ENCODE measurements at regions not wholly inside any gene's neighbourhood (a gene's known extent, or its start where the extent isn't known, plus 50 kb on each side); places are given as distances from the start of the nearest gene placed in this dataset.

DNA sequence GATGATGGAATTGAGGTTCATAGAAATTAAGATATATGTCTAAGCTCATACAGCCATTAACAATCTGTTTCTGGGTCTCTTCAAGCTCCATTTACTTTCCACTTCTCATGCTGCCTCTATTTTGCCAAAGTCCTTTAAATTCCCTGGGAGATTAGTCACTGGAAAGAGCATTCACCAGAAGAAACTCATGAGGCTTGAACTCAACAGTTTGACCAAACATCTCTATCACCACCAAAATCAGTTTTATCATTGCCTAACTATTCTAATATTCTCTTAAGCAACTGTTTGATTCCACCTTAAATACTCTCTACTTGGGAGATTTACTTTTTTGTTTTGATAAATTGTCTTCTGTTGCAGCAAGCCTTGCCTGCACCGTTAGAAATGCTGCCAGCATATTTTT is 881.3 kb downstream of the KCNA4 start:
- in situ Hi-C loops (cut with MboI; ENCODE audit: low sequenced_read_pairs, unreplicated experiment) = no loop called here
- no peak for DNase-seq (ENCODE audit: low spot score)
- TF ChIP-seq, protein P1, sequence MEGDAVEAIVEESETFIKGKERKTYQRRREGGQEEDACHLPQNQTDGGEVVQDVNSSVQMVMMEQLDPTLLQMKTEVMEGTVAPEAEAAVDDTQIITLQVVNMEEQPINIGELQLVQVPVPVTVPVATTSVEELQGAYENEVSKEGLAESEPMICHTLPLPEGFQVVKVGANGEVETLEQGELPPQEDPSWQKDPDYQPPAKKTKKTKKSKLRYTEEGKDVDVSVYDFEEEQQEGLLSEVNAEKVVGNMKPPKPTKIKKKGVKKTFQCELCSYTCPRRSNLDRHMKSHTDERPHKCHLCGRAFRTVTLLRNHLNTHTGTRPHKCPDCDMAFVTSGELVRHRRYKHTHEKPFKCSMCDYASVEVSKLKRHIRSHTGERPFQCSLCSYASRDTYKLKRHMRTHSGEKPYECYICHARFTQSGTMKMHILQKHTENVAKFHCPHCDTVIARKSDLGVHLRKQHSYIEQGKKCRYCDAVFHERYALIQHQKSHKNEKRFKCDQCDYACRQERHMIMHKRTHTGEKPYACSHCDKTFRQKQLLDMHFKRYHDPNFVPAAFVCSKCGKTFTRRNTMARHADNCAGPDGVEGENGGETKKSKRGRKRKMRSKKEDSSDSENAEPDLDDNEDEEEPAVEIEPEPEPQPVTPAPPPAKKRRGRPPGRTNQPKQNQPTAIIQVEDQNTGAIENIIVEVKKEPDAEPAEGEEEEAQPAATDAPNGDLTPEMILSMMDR (IDR thresholded peaks at IDR 0.05; ENCODE audit: borderline replicate concordance, control extremely low read depth, extremely low read depth, insufficient read depth, missing control alignments) = no peak

DNA sequence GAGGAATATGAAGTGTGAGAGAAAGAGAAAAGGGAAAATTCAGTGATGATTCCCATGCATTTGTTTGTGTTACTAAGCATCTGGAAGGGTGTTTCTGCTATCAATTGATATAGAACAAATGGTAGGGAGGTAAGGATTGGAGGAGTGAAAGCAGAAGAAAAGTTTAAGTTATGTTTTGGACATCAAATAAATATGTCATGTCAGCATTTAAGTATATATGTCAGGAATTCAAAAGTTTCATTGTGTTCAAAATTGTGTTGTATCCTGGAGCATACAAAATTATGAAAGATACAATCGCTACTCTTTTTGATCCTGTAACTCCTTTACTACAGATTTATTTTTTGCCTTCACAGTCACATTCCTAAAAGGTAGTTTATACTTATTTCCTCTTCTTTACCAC is 885.8 kb downstream of the KCNA4 start:
- in situ Hi-C loops (cut with MboI; ENCODE audit: low sequenced_read_pairs, unreplicated experiment) = no loop called here
- TF ChIP-seq, protein P1 (IDR thresholded peaks at IDR 0.05; ENCODE audit: borderline replicate concordance, control extremely low read depth, extremely low read depth, insufficient read depth, missing control alignments) = no peak
- no peak for DNase-seq (ENCODE audit: low spot score)

DNA sequence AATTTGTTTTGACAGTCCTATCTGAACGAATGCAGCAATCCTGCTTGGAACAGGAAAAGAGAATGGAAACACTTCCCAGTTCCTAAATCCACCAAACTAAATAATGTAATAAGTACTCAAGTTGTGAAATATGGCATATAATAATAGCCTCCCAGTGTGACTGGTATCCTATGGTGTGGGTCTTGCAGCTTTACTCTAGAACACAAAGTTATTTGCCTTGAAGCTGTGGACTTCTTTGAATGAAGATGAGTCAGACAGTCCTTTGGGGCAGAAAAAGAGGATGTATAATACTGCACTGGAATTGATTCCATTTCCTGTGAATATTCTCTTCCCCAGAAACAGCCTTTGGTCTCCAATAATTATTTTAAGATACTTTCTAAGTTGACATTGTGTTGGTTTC is 887.0 kb downstream of the KCNA4 start:
- TF ChIP-seq, protein P1 (IDR thresholded peaks at IDR 0.05; ENCODE audit: borderline replicate concordance, control extremely low read depth, extremely low read depth, insufficient read depth, missing control alignments) = no peak
- no peak for DNase-seq (ENCODE audit: low spot score)
- in situ Hi-C loops (cut with MboI; ENCODE audit: low sequenced_read_pairs, unreplicated experiment) = no loop called here

DNA sequence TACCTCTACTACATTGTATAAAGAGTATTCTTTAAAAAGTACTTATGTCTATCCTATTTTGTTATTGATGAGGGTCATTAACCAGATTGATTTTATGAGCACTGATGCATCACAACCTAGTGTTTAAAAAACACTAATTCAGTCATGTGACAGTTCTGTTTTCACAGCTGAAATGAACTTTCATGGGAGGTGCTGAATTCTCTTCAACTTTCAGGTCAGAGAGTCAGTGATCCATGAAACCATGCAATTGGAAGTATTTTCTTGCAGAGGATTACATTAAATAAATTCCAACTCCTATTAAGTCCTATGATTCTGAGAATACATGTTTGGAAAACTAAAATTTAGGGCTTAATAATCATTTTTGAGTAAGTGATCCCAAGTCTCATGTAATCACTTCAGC is 889.4 kb downstream of the KCNA4 start:
- TF ChIP-seq, protein P1 (IDR thresholded peaks at IDR 0.05; ENCODE audit: borderline replicate concordance, control extremely low read depth, extremely low read depth, insufficient read depth, missing control alignments) = no peak
- in situ Hi-C loops (cut with MboI; ENCODE audit: low sequenced_read_pairs, unreplicated experiment) = no loop called here
- DNase-seq (ENCODE audit: low spot score) = no peak

DNA sequence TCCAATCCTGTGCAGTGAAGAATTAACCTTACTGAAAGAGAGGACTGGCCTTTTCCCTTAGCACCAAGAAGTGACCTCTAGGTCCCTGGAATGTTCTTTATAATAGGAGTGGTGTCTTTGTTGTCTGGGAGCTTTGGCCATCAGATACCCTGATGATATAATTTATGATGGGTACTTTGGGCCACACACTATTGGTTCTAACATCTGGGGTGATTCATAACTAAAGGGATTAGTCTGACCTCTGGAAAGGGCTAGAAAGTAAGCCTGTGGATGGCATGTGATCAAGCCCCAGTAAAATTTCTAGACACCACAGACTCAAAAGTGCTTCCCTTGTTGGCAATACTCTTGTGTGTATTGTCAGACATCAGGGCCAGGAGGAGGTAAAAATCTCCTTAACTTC is 891.2 kb downstream of the KCNA4 start:
- no peak for DNase-seq (ENCODE audit: low spot score)
- TF ChIP-seq, protein P1 (IDR thresholded peaks at IDR 0.05; ENCODE audit: borderline replicate concordance, control extremely low read depth, extremely low read depth, insufficient read depth, missing control alignments) = no peak
- in situ Hi-C loops (cut with MboI; ENCODE audit: low sequenced_read_pairs, unreplicated experiment) = no loop called here

DNA sequence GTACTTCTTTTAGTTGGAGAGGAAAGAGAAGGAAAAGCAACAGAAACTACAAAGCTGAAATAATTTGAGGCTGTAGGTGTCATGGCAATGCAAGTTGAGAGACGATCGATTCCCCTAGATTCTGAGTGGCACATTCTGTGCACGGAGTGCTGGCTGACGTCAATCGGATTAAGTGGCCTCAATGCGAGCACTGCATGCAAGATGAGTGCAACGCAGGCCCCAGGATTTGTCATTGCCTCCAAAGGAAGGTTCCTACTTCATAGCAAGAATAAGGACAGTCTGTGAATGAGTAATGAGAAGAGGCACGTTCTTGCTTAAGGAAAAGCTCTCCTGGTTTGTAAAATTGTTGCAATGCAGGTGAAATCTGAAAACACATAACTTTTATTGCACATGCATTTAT is 892.4 kb downstream of the KCNA4 start:
- TF ChIP-seq, protein P1 (IDR thresholded peaks at IDR 0.05; ENCODE audit: borderline replicate concordance, control extremely low read depth, extremely low read depth, insufficient read depth, missing control alignments) = no peak
- in situ Hi-C loops (cut with MboI; ENCODE audit: low sequenced_read_pairs, unreplicated experiment) = no loop called here
- no peak for DNase-seq (ENCODE audit: low spot score)

Measured in GM13976 (cell line).